Right cardiac atrium (tissue), 5 donors: ENCODE measurements at regions not wholly inside any gene's neighbourhood (a gene's known extent, or its start where the extent isn't known, plus 50 kb on each side); places are given as distances from the start of the nearest gene placed in this dataset.
"Not testable (repeated sequence)": the region's sequence is repeated elsewhere in the genome, so short reads cannot be mapped to it uniquely, and the experiment has no call there.

ENCODE experiments used
- ATAC-seq, 2 donors: fragments of 200-7000 bp; cut with Tn5 transposase; one replicate each; pipeline versions ENCODE4 v1.8.0 to v1.9.1; 2020; ENCODE audit warnings: moderate library complexity in 2 of 2, mild to moderate bottlenecking in 1 of 2
- DNase-seq, 3 donors: peaks; one replicate each; pipeline ENCODE4 v3.0.0-alpha.2; 2020
- H3K27ac ChIP-seq: one replicate; pipeline ENCODE4 v1.5.1; 2013; ENCODE audit warnings: mild to moderate bottlenecking, low read length, control low read depth, moderate library complexity
- H3K27me3 ChIP-seq: one replicate; pipeline ENCODE4 v1.6.1; 2013; ENCODE audit not compliant: control insufficient read depth, insufficient read depth
- H3K4me1 ChIP-seq: one replicate; pipeline ENCODE4 v1.6.1; 2013; ENCODE audit warnings: low read length; ENCODE audit not compliant: control insufficient read depth, insufficient read depth
- H3K4me3 ChIP-seq: one replicate; pipeline ENCODE4 v1.5.1; 2013; ENCODE audit warnings: low read length, control low read depth
- H3K9me3 ChIP-seq: one replicate; pipeline ENCODE4 v1.6.1; 2013; ENCODE audit warnings: low read length; ENCODE audit not compliant: control insufficient read depth
- WGBS: extraction: QIAGEN DNeasy Blood & Tissue Kit; methylation state at CpG from one replicate; pipeline ENCODE4 v1.1.7; 2013; 5-methylcytosine and 5-hydroxymethylcytosine counted together
- intact Hi-C, 4 donors: fragments of 100-400 bp; cut with DNase I; formaldehyde crosslinking; loops; one replicate each; pipeline versions ENCODE4 v1.11.0 to v1.14.0; 2022 to 2023
- donor health status: healthy with polysubstance abuse.
- donor health status: DM: no; HTN: yes; CAD: no.
- donor health status: DM: no; HTN: no; CAD: no.
- donor health status: DM: no; HTN: yes; CAD: no; lungs with severe emphysema.
- donor health status: DM: yes; HTN: yes; CAD: no.

- Histone ChIP-seq H3K27ac (no peak overlapping the region), H3K4me1 (no peaks in the 10 kb centered on the region), H3K9me3 (no peaks in the 10 kb centered on the region), H3K27me3 (no peaks in the 10 kb centered on the region), H3K4me3 (no peak overlapping the region)
- intact Hi-C loops: no loop called here
- DNase-seq: no peak
- 61% methylated on average over 2 of the region's 2 CpGs for WGBS
- no peak for ATAC-seq
These were observed 669.6 kb upstream of the PCDH10 start for GRCh38 chr4:132479543-132479942.

DNA sequence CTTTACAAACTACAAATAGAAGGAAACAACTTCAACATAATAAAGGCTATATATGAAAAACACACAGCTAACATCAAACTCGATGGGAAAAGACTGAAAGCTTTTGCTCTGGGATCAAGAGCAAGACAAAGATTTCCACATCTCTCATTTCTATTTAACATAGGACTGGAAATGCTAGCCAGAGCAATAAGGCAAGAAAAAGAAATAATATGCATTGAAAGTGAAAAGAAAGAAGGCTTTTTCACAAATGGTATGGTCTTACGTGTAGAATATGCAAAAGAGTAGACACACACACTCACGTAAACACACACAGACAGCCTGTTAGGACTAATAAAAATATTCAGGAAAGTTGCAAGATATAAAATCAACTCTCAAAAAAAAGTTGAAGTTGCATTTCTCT lies 660.5 kb upstream of the PCDH10 start:
- DNase-seq: no peak
- no peaks in the 10 kb centered on the region for H3K4me1 ChIP-seq
- no peak overlapping the region for H3K27ac ChIP-seq
- 75% methylated on average over 3 of the region's 3 CpGs for WGBS
- no peak for ATAC-seq
- intact Hi-C loops: no loop called here
- no peaks in the 10 kb centered on the region for H3K27me3 ChIP-seq
- no peak overlapping the region for H3K4me3 ChIP-seq
- H3K9me3 ChIP-seq: no peaks in the 10 kb centered on the region

DNA sequence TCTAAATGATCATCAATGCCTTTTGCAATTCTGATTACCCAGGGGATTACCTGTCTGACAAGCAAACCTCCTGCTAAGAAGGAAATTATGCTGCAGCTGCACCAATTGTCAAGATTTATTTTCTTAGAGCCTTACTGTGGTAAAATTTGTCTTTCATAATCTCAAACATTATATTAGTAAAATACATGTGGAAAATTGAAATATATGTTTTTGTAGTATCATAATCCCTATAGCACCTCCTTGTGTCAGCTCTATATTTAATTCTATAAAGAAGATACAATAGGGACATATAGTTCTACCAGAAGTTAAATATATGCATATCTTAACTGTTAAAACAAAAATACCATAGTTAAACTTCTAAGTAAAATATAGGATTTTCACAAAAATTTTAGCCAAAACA lies 655.6 kb upstream of the PCDH10 start:
- ATAC-seq (no peak), DNase-seq (no peak)
- no peak overlapping the region for H3K27ac ChIP-seq
- no peaks in the 10 kb centered on the region for H3K27me3 ChIP-seq
- no peak overlapping the region for H3K4me3 ChIP-seq
- no peaks in the 10 kb centered on the region for H3K4me1 ChIP-seq
- no peaks in the 10 kb centered on the region for H3K9me3 ChIP-seq
- intact Hi-C loops: no loop called here

DNA sequence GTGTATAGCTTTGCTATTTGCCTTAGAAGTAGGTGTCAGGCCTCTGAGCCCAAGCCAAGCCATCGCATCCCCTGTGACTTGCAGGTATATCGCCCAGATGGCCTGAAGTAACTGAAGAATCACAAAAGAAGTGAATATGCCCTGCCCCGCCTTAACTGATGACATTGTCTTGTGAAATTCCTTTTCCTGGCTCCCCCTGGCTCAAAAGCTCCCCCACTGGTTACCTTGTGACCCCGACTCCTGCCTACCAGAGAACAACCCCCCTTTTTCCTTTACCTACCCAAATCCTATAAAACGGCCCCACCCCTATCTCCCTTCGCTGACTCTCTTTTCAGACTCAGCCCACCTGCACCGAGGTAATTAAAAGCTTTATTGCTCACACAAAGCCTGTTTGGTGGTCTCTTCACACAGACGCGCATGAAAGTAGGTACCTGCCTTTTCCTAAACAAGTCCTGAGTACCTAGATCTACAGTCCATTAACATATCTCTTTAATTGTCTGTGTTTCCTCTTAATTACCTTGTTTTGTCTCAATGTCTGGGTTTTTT lies 653.8 kb upstream of the PCDH10 start:
- H3K27me3 ChIP-seq, H3K27ac ChIP-seq, intact Hi-C loops, ATAC-seq, H3K4me1 ChIP-seq, H3K4me3 ChIP-seq, DNase-seq, H3K9me3 ChIP-seq: not testable (repeated sequence)
- 63% methylated on average over 9 of the region's 9 CpGs for WGBS

DNA sequence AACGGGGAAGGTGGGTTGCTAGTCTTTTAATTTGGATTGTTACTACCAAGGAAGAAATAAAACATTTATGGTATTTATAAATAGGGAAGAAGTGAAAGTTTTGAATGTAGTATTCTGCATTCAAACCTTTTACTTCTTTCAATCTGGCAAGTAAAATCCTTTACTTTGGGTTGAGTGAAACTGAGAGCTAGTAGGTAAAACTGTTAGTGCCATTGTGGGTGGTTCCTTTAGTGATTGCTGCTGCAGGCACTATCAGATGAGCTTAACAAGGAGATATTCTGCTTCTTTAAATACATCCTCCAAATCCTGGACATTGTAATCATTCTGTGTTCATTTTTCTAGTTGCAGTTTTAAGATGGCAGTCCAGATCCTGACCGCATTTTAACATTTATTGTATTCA lies 650.9 kb upstream of the PCDH10 start:
- no peaks in the 10 kb centered on the region for H3K4me1 ChIP-seq
- no peaks in the 10 kb centered on the region for H3K9me3 ChIP-seq
- 87% methylated on average over 2 of the region's 2 CpGs for WGBS
- ATAC-seq (no peak), DNase-seq (no peak)
- H3K27me3 ChIP-seq: no peaks in the 10 kb centered on the region
- H3K27ac ChIP-seq: no peak overlapping the region
- intact Hi-C loops: no loop called here
- no peak overlapping the region for H3K4me3 ChIP-seq

- no peak for DNase-seq
- ATAC-seq: no peak
- no peak overlapping the region for H3K4me3 ChIP-seq
- H3K4me1 ChIP-seq: no peaks in the 10 kb centered on the region
- intact Hi-C loops: no loop called here
- no peaks in the 10 kb centered on the region for H3K9me3 ChIP-seq
- no peak overlapping the region for H3K27ac ChIP-seq
- H3K27me3 ChIP-seq: no peaks in the 10 kb centered on the region
These were observed 647.0 kb upstream of the PCDH10 start for GRCh38 chr4:132502096-132502552.

GRCh38 chr4:132504438-132504837 lies 644.7 kb upstream of the PCDH10 start:
- DNase-seq (no peak), ATAC-seq (no peak)
- Histone ChIP-seq H3K4me1 (no peaks in the 10 kb centered on the region), H3K4me3 (no peak overlapping the region), H3K27ac (no peak overlapping the region), H3K9me3 (no peaks in the 10 kb centered on the region), H3K27me3 (no peaks in the 10 kb centered on the region)
- intact Hi-C loops: no loop called here
- WGBS: 80% methylated on average over 2 of the region's 2 CpGs

GRCh38 chr4:132506568-132506967 lies 642.5 kb upstream of the PCDH10 start:
- no peaks in the 10 kb centered on the region for H3K27me3 ChIP-seq
- H3K4me3 ChIP-seq: no peak overlapping the region
- intact Hi-C loops: no loop called here
- no peak overlapping the region for H3K27ac ChIP-seq
- no peak for DNase-seq
- ATAC-seq: no peak
- no peaks in the 10 kb centered on the region for H3K4me1 ChIP-seq
- WGBS: 91% methylated on average over 2 of the region's 2 CpGs
- H3K9me3 ChIP-seq: no peaks in the 10 kb centered on the region

GRCh38 chr4:132513491-132513890 lies 635.6 kb upstream of the PCDH10 start:
- no peak for ATAC-seq
- Histone ChIP-seq H3K4me1 (no peaks in the 10 kb centered on the region), H3K27ac (no peak overlapping the region), H3K27me3 (no peaks in the 10 kb centered on the region), H3K4me3 (no peak overlapping the region), H3K9me3 (no peaks in the 10 kb centered on the region)
- DNase-seq: no peak
- 39% methylated on average over 2 of the region's 2 CpGs for WGBS
- intact Hi-C loops: no loop called here

DNA sequence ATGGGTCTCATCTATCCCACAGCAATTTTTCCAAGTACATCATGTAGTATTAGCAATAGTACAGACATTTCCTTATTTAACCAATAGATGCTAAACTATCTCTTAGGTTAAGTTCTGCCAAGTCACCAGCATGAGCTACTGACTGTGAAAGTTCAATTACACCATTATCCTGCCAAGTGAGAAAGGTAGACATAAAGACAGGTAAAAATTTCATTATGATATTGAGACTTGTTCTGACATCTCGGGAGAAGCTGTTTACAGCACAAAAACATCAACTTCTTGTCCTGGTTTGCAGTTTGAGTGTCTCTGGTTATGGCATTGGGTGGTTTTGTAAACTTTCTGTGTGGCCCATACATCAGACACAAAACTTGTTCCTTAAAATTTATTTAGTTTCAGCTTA lies 622.4 kb upstream of the PCDH10 start:
- Histone ChIP-seq H3K4me3 (no peak overlapping the region), H3K27ac (no peak overlapping the region), H3K4me1 (no peaks in the 10 kb centered on the region), H3K9me3 (no peaks in the 10 kb centered on the region), H3K27me3 (no peaks in the 10 kb centered on the region)
- DNase-seq (no peak), ATAC-seq (no peak)
- WGBS: 78% methylated on average over 1 of the region's 1 CpG
- intact Hi-C loops: no loop called here

DNA sequence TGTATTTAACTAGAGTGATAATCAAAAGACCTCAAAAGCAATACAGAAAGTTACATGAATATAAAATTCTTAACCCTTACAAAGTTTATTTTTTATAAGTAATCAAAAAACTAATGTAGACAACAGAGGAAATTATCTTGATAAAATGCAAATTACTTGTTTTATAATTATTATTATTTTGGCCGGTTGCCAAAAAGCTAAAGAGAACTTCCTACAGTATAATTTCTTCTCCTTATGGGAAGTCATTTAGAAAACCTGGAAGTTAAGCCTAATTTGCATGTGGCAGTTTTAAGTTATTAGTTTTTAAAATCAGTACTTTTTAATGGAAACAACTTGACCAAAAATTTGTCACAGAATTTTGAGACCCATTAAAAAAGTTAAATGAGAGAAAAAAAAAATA lies 621.3 kb upstream of the PCDH10 start:
- no peak for ATAC-seq

DNA sequence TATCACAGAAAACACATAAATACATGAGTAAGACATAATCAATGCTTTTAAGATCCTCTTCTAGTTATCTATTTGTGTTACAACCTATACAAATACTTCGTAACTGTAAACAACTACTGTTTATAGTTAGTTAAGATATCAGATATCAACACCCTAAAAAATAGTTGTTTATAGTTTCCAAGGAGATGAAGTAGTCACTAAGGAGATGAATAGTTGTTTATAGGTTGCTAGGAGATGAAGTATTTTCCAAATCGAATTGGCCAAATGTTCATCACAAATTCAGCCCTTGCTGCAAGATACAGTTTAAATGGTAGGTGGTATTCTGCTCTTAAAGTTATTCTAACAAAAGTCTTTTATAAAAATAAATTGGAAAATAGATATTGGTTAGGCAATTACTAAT lies 618.2 kb upstream of the PCDH10 start:
- WGBS: 36% methylated on average over 2 of the region's 2 CpGs
- Histone ChIP-seq H3K4me1 (no peaks in the 10 kb centered on the region), H3K27ac (no peak overlapping the region), H3K27me3 (no peaks in the 10 kb centered on the region), H3K4me3 (no peak overlapping the region), H3K9me3 (no peaks in the 10 kb centered on the region)
- no peak for ATAC-seq
- intact Hi-C loops: no loop called here
- DNase-seq: no peak

More for the DNA sequence above, 621.3 kb upstream of the PCDH10 start:
- no peak overlapping the region for H3K27ac ChIP-seq
- no peaks in the 10 kb centered on the region for H3K4me1 ChIP-seq
- no peak overlapping the region for H3K4me3 ChIP-seq
- intact Hi-C loops: no loop called here
- no peaks in the 10 kb centered on the region for H3K9me3 ChIP-seq
- 51% methylated on average over 1 of the region's 1 CpG for WGBS
- no peak for DNase-seq
- H3K27me3 ChIP-seq: no peaks in the 10 kb centered on the region
